ENCODE measurements at regions not wholly inside any gene's neighbourhood (a gene's known extent, or its start where the extent isn't known, plus 50 kb on each side); places are given as distances from the start of the nearest gene placed in this dataset.
"Not testable (repeated sequence)": the region's sequence is repeated elsewhere in the genome, so short reads cannot be mapped to it uniquely, and the experiment has no call there.

DNA sequence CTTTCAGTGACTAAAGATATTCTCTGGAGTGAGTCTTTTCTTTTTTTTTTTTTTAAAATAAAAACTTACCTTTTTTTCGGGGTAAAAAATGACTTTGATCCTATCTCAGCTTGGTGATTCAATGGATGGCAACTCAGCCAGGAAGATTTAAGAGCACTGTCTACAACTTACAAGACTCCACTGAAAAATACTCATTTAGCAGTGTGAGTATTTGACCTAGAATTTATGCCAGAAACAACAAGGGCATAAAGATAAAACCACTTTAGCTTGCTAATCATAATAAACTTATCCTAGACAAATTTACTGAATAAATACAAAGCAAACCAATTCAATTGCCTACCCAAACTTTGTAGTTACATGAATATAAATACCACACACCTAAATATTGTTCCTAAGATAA is 446.6 kb downstream of the RPS29 start:
- H3K27ac ChIP-seq (ENCODE audit: low read depth, low read length) = no peak overlapping the region
- H3K79me2 ChIP-seq (ENCODE audit: control insufficient read depth, insufficient read depth, low read length, unreplicated experiment) = no peaks in the 10 kb centered on the region
- H3K36me3 ChIP-seq (ENCODE audit: insufficient read depth, low read length) = no peaks in the 10 kb centered on the region
- H3K4me3 ChIP-seq (ENCODE audit: low read depth, low read length) = no peak overlapping the region
- H3K27me3 ChIP-seq (ENCODE audit: insufficient read depth, low read length) = no peaks in the 10 kb centered on the region
- no peaks in the 10 kb centered on the region for H3K4me1 ChIP-seq (ENCODE audit: control insufficient read depth, insufficient read depth, low read length, unreplicated experiment)
- no peak overlapping the region for H2AFZ ChIP-seq (ENCODE audit: low read length, unreplicated experiment)

DNA sequence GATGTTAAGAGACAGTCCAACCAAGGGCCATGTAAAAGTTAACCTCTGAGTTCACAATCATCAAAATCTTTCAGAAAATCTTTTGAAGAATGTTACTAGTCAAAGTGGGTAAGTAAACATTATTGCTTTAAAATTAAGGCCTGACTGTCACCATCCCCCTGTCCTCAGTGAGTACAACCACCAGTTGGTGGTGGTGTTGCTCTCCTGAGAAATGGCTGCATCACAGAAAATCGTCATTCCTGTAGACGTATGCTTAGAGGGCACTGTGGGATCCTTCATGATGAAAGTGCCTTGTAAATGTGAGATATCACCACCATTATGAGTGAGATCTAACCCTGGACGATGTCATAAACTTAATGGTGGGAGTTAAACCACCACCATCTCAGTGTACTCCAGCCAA is 451.2 kb downstream of the RPS29 start:
- Histone ChIP-seq H3K4me1 (ENCODE audit: control insufficient read depth, insufficient read depth, low read length, unreplicated experiment) (no peaks in the 10 kb centered on the region), H3K27me3 (ENCODE audit: insufficient read depth, low read length) (no peaks in the 10 kb centered on the region), H3K79me2 (ENCODE audit: control insufficient read depth, insufficient read depth, low read length, unreplicated experiment) (no peaks in the 10 kb centered on the region), H3K4me3 (ENCODE audit: low read depth, low read length) (no peak overlapping the region), H2AFZ (ENCODE audit: low read length, unreplicated experiment) (no peak overlapping the region), H3K27ac (ENCODE audit: low read depth, low read length) (no peak overlapping the region), H3K36me3 (ENCODE audit: insufficient read depth, low read length) (no peaks in the 10 kb centered on the region)

DNA sequence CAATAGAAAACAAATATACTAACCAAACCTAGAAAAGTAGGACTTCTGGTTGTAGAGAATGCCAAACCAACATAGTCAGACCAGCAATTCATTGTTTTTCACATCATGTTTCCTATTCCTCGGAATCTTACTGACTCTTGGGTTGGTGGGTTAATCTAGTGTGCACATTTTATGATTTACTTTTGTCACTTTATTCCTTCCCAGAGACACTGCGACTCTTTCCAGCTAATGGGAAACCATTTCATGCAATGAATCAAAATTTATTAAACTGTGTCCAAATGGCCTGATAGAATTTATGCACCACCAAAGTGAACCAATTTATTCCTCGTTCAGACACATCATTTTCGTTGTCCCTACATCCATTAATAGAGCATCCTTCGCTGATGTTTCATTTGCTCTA is 464.9 kb downstream of the RPS29 start:
- no peak overlapping the region for H3K4me3 ChIP-seq (ENCODE audit: low read depth, low read length)
- no peaks in the 10 kb centered on the region for H3K27me3 ChIP-seq (ENCODE audit: insufficient read depth, low read length)
- H3K79me2 ChIP-seq (ENCODE audit: control insufficient read depth, insufficient read depth, low read length, unreplicated experiment) = no peaks in the 10 kb centered on the region
- H2AFZ ChIP-seq (ENCODE audit: low read length, unreplicated experiment) = no peak overlapping the region
- H3K27ac ChIP-seq (ENCODE audit: low read depth, low read length) = no peak overlapping the region
- H3K36me3 ChIP-seq (ENCODE audit: insufficient read depth, low read length) = no peaks in the 10 kb centered on the region
- no peaks in the 10 kb centered on the region for H3K4me1 ChIP-seq (ENCODE audit: control insufficient read depth, insufficient read depth, low read length, unreplicated experiment)

DNA sequence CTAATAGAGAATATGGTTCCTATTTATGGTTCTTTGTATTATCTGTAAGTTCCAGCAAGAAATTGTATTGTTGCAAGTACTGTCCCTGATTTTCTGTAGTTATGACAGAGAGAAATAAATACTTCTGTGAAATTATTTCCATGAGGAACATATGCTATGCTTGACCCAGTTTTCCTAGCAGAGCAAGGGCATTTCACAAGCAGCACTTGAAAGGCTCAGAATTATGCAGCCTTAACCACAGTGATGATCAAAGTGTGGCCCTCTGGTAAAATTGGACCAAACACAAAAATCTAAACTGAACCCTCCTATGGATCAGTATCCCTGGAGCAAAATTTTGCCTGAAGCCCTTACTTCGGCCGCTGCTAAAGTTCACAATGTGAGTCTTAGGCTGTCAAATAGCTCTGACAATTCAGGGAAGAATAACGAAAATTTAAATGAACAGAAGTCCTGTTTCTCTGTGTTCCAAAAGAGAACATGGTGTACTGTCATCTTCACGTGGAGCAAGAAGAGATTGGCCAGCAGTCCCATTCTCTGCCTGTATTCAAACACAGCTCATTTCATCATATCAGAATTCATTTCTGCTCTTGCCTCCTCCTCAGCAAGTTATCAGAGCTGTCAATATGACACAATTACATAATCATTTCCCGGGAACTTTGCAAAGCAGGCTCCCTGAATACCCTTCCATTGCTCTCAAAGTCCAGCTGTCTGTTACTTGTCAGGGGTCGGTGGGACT is 471.9 kb downstream of the RPS29 start:
- H3K79me2 ChIP-seq (ENCODE audit: control insufficient read depth, insufficient read depth, low read length, unreplicated experiment) = no peaks in the 10 kb centered on the region
- no peak overlapping the region for H2AFZ ChIP-seq (ENCODE audit: low read length, unreplicated experiment)
- no peaks in the 10 kb centered on the region for H3K27me3 ChIP-seq (ENCODE audit: insufficient read depth, low read length)
- no peaks in the 10 kb centered on the region for H3K4me1 ChIP-seq (ENCODE audit: control insufficient read depth, insufficient read depth, low read length, unreplicated experiment)
- H3K4me3 ChIP-seq (ENCODE audit: low read depth, low read length) = no peak overlapping the region
- no peak overlapping the region for H3K27ac ChIP-seq (ENCODE audit: low read depth, low read length)
- H3K36me3 ChIP-seq (ENCODE audit: insufficient read depth, low read length) = no peaks in the 10 kb centered on the region

DNA sequence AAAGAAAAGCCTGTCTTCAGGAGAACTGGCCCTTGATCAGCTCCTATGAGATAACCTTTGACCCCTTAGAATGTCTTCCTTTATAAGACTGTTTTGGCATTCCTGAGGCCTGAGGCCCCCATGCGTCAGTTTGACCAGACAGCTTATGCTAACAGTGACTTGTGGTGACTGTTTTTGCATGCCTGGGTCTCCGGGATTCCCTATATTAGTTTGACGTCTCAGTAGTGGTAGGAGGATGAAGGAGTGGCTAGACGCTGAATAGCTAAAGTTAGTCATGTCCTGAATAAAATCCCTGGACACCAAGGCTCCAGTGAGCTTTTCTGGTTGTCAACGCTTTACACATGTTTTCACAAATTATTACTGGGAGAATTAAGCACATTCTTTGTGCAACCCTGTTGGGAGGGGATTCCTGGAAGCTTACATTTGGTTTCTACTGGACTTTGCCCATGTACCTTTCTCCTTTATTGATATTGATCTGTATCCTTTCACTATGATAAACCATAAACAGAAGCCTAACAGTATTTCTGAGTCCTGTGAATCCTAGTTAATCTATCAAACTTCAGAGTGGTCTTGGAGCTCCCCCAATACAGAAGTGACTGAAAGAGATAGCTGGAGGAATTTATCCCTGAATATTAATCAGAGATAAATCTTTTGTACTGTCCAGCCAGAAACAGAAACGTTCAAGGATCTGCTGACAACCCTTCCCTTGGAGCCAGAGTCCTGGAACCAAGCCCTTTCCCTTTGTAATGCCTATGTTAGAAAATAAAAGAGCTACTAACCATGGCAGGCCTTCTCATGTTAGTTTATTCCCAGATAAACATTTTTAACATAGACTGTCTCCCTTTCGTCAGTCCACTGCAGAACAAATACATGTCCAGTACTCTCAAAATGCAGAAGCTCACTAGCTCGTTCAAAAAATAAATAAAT is 479.2 kb downstream of the RPS29 start:
- H3K36me3 ChIP-seq (ENCODE audit: insufficient read depth, low read length) = no peaks in the 10 kb centered on the region
- H2AFZ ChIP-seq (ENCODE audit: low read length, unreplicated experiment) = no peak overlapping the region
- no peaks in the 10 kb centered on the region for H3K79me2 ChIP-seq (ENCODE audit: control insufficient read depth, insufficient read depth, low read length, unreplicated experiment)
- H3K4me3 ChIP-seq (ENCODE audit: low read depth, low read length) = no peak overlapping the region
- no peak overlapping the region for H3K27ac ChIP-seq (ENCODE audit: low read depth, low read length)
- H3K27me3 ChIP-seq (ENCODE audit: insufficient read depth, low read length) = no peaks in the 10 kb centered on the region
- no peaks in the 10 kb centered on the region for H3K4me1 ChIP-seq (ENCODE audit: control insufficient read depth, insufficient read depth, low read length, unreplicated experiment)

DNA sequence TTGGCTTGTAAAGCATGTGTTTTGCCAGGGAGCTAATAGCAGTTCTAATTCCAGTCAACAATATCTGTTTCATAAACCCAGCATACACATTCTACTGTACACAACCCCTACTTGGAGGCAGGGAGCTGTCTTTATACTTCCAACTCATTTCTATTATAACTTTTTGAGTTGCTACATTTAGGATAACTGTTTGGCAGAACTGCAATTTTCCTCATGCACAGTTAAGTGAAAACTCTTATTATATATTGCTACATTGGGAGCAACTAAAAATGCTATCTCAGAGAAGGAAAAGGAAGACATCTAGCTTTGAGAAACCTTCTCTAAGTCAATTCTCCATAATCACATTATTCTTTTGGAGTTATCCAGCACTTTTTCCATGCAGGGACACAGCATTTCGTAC is 480.2 kb downstream of the RPS29 start:
- H3K36me3 ChIP-seq (ENCODE audit: insufficient read depth, low read length) = no peaks in the 10 kb centered on the region
- no peak overlapping the region for H3K27ac ChIP-seq (ENCODE audit: low read depth, low read length)
- H3K27me3 ChIP-seq (ENCODE audit: insufficient read depth, low read length) = no peaks in the 10 kb centered on the region
- no peaks in the 10 kb centered on the region for H3K4me1 ChIP-seq (ENCODE audit: control insufficient read depth, insufficient read depth, low read length, unreplicated experiment)
- H3K79me2 ChIP-seq (ENCODE audit: control insufficient read depth, insufficient read depth, low read length, unreplicated experiment) = no peaks in the 10 kb centered on the region
- no peak overlapping the region for H3K4me3 ChIP-seq (ENCODE audit: low read depth, low read length)
- H2AFZ ChIP-seq (ENCODE audit: low read length, unreplicated experiment) = no peak overlapping the region

DNA sequence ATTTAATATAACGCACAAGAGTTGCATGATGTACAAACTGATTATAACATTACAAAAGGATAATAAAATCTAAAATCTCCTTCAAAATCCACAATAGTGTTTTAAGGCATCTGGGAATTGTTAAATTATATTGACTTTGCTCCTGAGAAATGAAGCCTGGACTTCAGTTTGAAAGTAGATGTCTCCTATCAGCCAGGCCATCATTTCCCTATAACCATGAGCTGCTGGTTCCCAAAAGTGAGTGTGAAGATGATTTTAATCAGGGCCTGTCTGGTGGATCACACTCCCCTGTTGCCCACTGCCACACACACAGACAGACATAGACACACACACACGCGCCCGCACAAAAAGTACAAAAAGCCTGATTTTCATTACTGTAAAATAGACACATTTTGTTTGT is 480.7 kb downstream of the RPS29 start:
- Histone ChIP-seq H3K4me1 (ENCODE audit: control insufficient read depth, insufficient read depth, low read length, unreplicated experiment) (no peaks in the 10 kb centered on the region), H3K4me3 (ENCODE audit: low read depth, low read length) (no peak overlapping the region), H2AFZ (ENCODE audit: low read length, unreplicated experiment) (no peak overlapping the region), H3K27me3 (ENCODE audit: insufficient read depth, low read length) (no peaks in the 10 kb centered on the region), H3K79me2 (ENCODE audit: control insufficient read depth, insufficient read depth, low read length, unreplicated experiment) (no peaks in the 10 kb centered on the region), H3K36me3 (ENCODE audit: insufficient read depth, low read length) (no peaks in the 10 kb centered on the region), H3K27ac (ENCODE audit: low read depth, low read length) (no peak overlapping the region)

DNA sequence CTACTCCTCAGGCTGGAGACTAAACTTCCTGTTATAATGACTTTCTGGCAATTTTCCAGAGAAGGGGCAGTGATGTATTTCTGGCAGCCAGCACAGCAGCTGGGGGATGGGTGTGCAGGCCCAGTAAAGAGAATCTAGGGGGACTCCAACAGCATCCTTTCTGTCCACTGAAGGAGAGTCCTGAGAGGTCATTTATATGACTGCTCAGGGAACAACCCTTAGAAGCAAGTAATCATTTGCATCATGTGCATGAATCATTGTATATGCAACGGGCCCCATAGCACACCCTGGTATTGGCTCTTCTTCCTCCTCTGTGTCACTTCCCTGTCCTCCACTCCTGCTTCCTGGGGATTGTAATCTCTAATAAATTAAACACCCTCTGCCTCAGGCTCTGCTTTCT is 493.8 kb downstream of the RPS29 start:
- no peak overlapping the region for H3K27ac ChIP-seq (ENCODE audit: low read depth, low read length)
- H3K4me1 ChIP-seq (ENCODE audit: control insufficient read depth, insufficient read depth, low read length, unreplicated experiment) = no peaks in the 10 kb centered on the region
- no peaks in the 10 kb centered on the region for H3K27me3 ChIP-seq (ENCODE audit: insufficient read depth, low read length)
- H3K36me3 ChIP-seq (ENCODE audit: insufficient read depth, low read length) = no peaks in the 10 kb centered on the region
- no peaks in the 10 kb centered on the region for H3K79me2 ChIP-seq (ENCODE audit: control insufficient read depth, insufficient read depth, low read length, unreplicated experiment)
- no peak overlapping the region for H3K4me3 ChIP-seq (ENCODE audit: low read depth, low read length)
- H2AFZ ChIP-seq (ENCODE audit: low read length, unreplicated experiment) = no peak overlapping the region

DNA sequence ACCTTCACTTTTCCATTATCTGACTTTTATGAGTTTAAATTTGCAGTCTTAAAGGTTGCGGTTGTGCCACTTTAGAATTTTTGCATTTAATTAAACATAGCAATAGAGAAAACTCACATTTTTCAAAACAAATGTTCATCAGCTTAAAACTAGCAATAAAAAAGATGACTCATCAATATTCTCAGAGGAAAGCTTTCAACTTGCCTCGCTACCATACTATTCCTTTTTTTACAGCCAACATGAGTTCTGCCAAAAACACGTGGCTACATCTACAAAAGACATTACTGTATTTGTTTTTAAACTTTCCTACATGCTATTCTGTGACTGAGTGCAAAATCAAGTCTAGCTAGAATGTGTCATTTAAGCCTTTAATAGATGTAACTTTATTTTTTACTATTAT is 497.1 kb downstream of the RPS29 start:
- H3K27ac ChIP-seq (ENCODE audit: low read depth, low read length) = no peak overlapping the region
- no peaks in the 10 kb centered on the region for H3K79me2 ChIP-seq (ENCODE audit: control insufficient read depth, insufficient read depth, low read length, unreplicated experiment)
- no peaks in the 10 kb centered on the region for H3K4me1 ChIP-seq (ENCODE audit: control insufficient read depth, insufficient read depth, low read length, unreplicated experiment)
- H2AFZ ChIP-seq (ENCODE audit: low read length, unreplicated experiment) = no peak overlapping the region
- H3K27me3 ChIP-seq (ENCODE audit: insufficient read depth, low read length) = no peaks in the 10 kb centered on the region
- H3K4me3 ChIP-seq (ENCODE audit: low read depth, low read length) = no peak overlapping the region
- H3K36me3 ChIP-seq (ENCODE audit: insufficient read depth, low read length) = no peaks in the 10 kb centered on the region

DNA sequence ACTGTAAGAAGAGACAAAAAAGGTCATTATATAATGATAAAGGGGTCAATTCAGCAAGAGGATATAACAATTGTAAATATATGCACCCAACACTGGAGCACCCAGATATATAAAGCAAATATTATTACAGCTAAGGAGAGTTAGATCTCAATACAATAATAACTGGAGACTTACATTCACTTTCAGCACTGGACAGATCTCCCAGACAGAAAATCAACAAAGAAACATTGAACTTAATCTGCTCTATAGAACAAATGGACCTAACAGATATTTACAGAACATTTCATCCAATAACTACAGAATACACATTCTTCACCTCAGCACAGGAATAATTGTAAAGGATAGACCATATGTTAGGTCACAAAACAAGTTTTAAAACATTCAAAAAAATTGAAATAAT is 512.9 kb downstream of the RPS29 start:
- H3K27me3 ChIP-seq (ENCODE audit: insufficient read depth, low read length); H3K79me2 ChIP-seq (ENCODE audit: control insufficient read depth, insufficient read depth, low read length, unreplicated experiment); H3K27ac ChIP-seq (ENCODE audit: low read depth, low read length); H3K4me3 ChIP-seq (ENCODE audit: low read depth, low read length); H3K4me1 ChIP-seq (ENCODE audit: control insufficient read depth, insufficient read depth, low read length, unreplicated experiment); H3K36me3 ChIP-seq (ENCODE audit: insufficient read depth, low read length); H2AFZ ChIP-seq (ENCODE audit: low read length, unreplicated experiment): not testable (repeated sequence)

DNA sequence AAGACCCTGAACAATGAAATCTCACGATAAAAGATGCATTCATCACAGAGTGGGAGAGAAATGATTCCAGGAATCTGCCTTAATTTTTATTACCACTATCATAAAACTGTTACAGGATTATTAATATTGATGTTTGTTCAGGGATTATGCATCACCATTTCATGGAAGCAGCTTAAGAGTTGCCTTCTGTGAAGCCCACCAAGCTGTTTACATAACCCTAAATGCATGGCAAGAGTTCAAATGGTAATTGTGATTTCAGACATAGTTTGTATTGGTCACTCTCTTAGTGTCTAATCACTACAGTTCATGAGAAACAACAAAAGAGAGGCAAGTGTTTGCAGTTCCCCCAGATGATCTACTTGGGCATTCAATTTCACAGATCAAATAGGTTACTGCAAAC is 527.7 kb downstream of the RPS29 start:
- Histone ChIP-seq H3K36me3 (ENCODE audit: insufficient read depth, low read length) (no peaks in the 10 kb centered on the region), H3K27me3 (ENCODE audit: insufficient read depth, low read length) (no peaks in the 10 kb centered on the region), H3K4me3 (ENCODE audit: low read depth, low read length) (no peak overlapping the region), H3K27ac (ENCODE audit: low read depth, low read length) (no peak overlapping the region), H3K4me1 (ENCODE audit: control insufficient read depth, insufficient read depth, low read length, unreplicated experiment) (no peaks in the 10 kb centered on the region), H3K79me2 (ENCODE audit: control insufficient read depth, insufficient read depth, low read length, unreplicated experiment) (no peaks in the 10 kb centered on the region), H2AFZ (ENCODE audit: low read length, unreplicated experiment) (no peak overlapping the region)

Data from ACC112 (cell line).